Thyroid gland (tissue), 4 donors: ENCODE measurements at regions not wholly inside any gene's neighbourhood (a gene's known extent, or its start where the extent isn't known, plus 50 kb on each side); places are given as distances from the start of the nearest gene placed in this dataset.
"Not testable (repeated sequence)": the region's sequence is repeated elsewhere in the genome, so short reads cannot be mapped to it uniquely, and the experiment has no call there.

Experiments used
- POLR2A ChIP-seq, 2 donors: fragments of 450-650 bp; IDR thresholded peaks; one replicate each; pipeline ENCODE4 v1.6.1; 2017; ENCODE audit warnings: antibody characterized with exemption in 2 of 2, mild to moderate bottlenecking in 2 of 2, moderate library complexity in 1 of 2
- TF ChIP-seq, protein P1 (sequence below), 6 experiments: fragments of 200-600 bp in 3 of 6; fragments of 450-650 bp in 3 of 6; sonication (generic) in 3 of 6; IDR thresholded peaks; one replicate each; pipeline ENCODE4 v1.5.1; 2016 to 2019; ENCODE audit warnings: antibody characterized with exemption in 6 of 6, mild to moderate bottlenecking in 2 of 6, inconsistent platforms in 1 of 6, moderate library complexity in 1 of 6

DNA sequence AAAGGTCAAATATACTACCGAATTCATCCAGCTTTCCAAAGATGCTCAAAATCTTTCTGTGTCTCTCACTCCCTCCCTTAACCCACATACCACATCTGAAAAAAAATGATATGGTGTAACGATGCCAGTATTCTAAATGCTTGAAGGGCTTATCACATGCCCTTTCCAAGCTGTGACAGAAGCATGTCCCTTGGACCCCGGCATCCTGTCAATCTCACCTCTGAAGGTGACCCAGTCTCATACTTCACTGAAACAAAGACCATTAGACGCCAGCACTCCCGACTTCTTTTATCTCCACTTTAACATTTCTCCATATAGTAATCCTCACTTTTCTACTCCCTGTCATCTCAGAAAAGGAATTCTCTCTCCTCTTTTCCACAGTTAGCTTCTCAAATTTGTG, 130.8 kb downstream of the KBTBD2 start:
- TF ChIP-seq, protein P1, sequence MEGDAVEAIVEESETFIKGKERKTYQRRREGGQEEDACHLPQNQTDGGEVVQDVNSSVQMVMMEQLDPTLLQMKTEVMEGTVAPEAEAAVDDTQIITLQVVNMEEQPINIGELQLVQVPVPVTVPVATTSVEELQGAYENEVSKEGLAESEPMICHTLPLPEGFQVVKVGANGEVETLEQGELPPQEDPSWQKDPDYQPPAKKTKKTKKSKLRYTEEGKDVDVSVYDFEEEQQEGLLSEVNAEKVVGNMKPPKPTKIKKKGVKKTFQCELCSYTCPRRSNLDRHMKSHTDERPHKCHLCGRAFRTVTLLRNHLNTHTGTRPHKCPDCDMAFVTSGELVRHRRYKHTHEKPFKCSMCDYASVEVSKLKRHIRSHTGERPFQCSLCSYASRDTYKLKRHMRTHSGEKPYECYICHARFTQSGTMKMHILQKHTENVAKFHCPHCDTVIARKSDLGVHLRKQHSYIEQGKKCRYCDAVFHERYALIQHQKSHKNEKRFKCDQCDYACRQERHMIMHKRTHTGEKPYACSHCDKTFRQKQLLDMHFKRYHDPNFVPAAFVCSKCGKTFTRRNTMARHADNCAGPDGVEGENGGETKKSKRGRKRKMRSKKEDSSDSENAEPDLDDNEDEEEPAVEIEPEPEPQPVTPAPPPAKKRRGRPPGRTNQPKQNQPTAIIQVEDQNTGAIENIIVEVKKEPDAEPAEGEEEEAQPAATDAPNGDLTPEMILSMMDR (IDR thresholded peaks at IDR 0.05): not testable (repeated sequence)
- TF ChIP-seq POLR2A (IDR thresholded peaks at IDR 0.05): not testable (repeated sequence)
